ENCODE measurements at regions not wholly inside any gene's neighbourhood (a gene's known extent, or its start where the extent isn't known, plus 50 kb on each side); places are given as distances from the start of the nearest gene placed in this dataset.

DNA sequence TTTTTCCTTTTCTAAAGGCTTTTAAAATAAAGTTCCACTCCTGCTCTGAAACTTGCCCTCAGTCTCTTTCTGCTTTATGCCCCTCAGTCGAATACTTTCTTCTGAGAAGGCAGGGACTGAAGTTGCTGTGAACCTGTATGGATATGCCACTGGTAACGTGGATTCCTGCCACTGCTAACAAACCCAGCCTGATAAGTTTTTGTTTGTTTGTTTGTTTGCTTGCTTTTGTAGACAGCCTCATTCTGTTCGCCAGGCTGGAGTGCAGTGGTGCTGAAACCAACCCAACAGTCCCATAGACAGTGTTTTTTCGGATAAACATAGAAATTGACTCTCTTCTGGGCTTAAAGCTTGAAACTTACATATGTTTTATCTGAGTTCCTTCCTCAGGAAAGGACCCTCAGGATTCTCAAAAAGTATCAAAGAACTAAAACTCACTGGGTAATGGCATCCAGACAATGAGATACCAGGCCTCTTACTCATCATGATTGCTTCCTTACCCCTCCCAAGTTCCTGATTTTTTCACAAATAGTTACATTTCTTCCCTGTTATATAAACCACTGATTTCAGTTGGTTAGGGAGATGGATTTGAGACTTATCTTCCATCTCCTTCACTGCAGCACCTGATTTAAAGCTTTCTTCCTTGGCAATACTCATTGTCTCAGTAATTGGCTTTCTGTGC lies 273.6 kb downstream of the SDHAF3 start:
- ChIA-PET CTCF (no interaction called here), POLR2A (no interaction called here)
- H3K27ac Mint-ChIP-seq = peak overlapping the region; percentile 59
- H3K9me3 Mint-ChIP-seq = peaks cover 4% of the 10 kb centered on the region; the same call in 1 of the 2 replicates
- TF ChIP-seq CREM (CRISPR knock-in tag; IDR thresholded peaks at IDR 0.05) (no peak), MXD4 (CRISPR knock-in tag; IDR thresholded peaks at IDR 0.05; ENCODE audit: borderline replicate concordance) (no peak), ZNF396 (CRISPR knock-in tag; IDR thresholded peaks at IDR 0.05; ENCODE audit: borderline replicate concordance) (no peak), ETV6 (CRISPR knock-in tag; IDR thresholded peaks at IDR 0.05) (no peak), JAZF1 (CRISPR knock-in tag; IDR thresholded peaks at IDR 0.05) (no peak), FOXJ3 (CRISPR knock-in tag; IDR thresholded peaks at IDR 0.05; ENCODE audit: borderline replicate concordance) (no peak)
- TF ChIP-seq, protein P1, sequence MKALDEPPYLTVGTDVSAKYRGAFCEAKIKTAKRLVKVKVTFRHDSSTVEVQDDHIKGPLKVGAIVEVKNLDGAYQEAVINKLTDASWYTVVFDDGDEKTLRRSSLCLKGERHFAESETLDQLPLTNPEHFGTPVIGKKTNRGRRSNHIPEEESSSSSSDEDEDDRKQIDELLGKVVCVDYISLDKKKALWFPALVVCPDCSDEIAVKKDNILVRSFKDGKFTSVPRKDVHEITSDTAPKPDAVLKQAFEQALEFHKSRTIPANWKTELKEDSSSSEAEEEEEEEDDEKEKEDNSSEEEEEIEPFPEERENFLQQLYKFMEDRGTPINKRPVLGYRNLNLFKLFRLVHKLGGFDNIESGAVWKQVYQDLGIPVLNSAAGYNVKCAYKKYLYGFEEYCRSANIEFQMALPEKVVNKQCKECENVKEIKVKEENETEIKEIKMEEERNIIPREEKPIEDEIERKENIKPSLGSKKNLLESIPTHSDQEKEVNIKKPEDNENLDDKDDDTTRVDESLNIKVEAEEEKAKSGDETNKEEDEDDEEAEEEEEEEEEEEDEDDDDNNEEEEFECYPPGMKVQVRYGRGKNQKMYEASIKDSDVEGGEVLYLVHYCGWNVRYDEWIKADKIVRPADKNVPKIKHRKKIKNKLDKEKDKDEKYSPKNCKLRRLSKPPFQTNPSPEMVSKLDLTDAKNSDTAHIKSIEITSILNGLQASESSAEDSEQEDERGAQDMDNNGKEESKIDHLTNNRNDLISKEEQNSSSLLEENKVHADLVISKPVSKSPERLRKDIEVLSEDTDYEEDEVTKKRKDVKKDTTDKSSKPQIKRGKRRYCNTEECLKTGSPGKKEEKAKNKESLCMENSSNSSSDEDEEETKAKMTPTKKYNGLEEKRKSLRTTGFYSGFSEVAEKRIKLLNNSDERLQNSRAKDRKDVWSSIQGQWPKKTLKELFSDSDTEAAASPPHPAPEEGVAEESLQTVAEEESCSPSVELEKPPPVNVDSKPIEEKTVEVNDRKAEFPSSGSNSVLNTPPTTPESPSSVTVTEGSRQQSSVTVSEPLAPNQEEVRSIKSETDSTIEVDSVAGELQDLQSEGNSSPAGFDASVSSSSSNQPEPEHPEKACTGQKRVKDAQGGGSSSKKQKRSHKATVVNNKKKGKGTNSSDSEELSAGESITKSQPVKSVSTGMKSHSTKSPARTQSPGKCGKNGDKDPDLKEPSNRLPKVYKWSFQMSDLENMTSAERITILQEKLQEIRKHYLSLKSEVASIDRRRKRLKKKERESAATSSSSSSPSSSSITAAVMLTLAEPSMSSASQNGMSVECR (CRISPR knock-in tag; IDR thresholded peaks at IDR 0.05; ENCODE audit: borderline replicate concordance) = no peak
- TF ChIP-seq, protein P2, sequence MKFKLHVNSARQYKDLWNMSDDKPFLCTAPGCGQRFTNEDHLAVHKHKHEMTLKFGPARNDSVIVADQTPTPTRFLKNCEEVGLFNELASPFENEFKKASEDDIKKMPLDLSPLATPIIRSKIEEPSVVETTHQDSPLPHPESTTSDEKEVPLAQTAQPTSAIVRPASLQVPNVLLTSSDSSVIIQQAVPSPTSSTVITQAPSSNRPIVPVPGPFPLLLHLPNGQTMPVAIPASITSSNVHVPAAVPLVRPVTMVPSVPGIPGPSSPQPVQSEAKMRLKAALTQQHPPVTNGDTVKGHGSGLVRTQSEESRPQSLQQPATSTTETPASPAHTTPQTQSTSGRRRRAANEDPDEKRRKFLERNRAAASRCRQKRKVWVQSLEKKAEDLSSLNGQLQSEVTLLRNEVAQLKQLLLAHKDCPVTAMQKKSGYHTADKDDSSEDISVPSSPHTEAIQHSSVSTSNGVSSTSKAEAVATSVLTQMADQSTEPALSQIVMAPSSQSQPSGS (CRISPR knock-in tag; IDR thresholded peaks at IDR 0.05; ENCODE audit: borderline replicate concordance, low read depth) = no peak
- TF ChIP-seq, protein P3, sequence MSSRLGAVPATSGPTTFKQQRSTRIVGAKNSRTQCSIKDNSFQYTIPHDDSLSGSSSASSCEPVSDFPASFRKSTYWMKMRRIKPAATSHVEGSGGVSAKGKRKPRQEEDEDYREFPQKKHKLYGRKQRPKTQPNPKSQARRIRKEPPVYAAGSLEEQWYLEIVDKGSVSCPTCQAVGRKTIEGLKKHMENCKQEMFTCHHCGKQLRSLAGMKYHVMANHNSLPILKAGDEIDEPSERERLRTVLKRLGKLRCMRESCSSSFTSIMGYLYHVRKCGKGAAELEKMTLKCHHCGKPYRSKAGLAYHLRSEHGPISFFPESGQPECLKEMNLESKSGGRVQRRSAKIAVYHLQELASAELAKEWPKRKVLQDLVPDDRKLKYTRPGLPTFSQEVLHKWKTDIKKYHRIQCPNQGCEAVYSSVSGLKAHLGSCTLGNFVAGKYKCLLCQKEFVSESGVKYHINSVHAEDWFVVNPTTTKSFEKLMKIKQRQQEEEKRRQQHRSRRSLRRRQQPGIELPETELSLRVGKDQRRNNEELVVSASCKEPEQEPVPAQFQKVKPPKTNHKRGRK (CRISPR knock-in tag; IDR thresholded peaks at IDR 0.05; ENCODE audit: borderline replicate concordance) = no peak
- ATAC-seq (no peak), DNase-seq (ENCODE audit: low spot score) (no peak)
- H3K36me3 Mint-ChIP-seq = no peaks in the 10 kb centered on the region
- H3K27me3 Mint-ChIP-seq (ENCODE audit: low read depth) = no peaks in the 10 kb centered on the region; the same call in 1 of the 2 replicates
- H3K4me1 Mint-ChIP-seq = peaks cover 15% of the 10 kb centered on the region
- no peak overlapping the region for H3K4me3 Mint-ChIP-seq

DNA sequence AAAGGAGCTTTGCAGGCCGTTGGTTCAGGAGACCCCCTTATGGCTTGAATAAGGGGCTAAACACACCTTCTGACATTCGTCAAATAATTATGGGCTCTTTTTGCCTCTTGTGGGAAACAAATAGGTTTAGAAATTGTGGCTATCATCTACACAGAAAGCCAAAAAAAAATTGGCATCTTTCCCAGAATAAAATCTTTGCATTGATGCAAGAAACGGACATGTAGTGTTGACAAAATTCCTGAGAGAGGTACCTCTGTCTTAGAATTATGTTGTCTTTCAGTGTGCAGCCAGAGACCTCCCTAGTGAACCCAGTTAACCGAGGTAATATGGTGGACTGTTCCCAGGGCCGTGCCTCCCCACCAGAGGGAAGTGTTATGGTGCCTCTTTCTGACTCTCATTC lies 283.9 kb downstream of the SDHAF3 start:
- DNase-seq (ENCODE audit: low spot score) (no peak), ATAC-seq (no peak)
- Mint-ChIP-seq H3K4me1 (peaks cover 9% of the 10 kb centered on the region), H3K36me3 (no peaks in the 10 kb centered on the region), H3K4me3 (no peak overlapping the region), H3K9me3 (no peaks in the 10 kb centered on the region), H3K27me3 (ENCODE audit: low read depth) (no peaks in the 10 kb centered on the region), H3K27ac (no peak overlapping the region)
- TF ChIP-seq, protein P4, sequence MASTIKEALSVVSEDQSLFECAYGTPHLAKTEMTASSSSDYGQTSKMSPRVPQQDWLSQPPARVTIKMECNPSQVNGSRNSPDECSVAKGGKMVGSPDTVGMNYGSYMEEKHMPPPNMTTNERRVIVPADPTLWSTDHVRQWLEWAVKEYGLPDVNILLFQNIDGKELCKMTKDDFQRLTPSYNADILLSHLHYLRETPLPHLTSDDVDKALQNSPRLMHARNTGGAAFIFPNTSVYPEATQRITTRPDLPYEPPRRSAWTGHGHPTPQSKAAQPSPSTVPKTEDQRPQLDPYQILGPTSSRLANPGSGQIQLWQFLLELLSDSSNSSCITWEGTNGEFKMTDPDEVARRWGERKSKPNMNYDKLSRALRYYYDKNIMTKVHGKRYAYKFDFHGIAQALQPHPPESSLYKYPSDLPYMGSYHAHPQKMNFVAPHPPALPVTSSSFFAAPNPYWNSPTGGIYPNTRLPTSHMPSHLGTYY (CRISPR knock-in tag; IDR thresholded peaks at IDR 0.05) = no peak
- no peak for TF ChIP-seq TP53 (CRISPR knock-in tag; IDR thresholded peaks at IDR 0.05)
- no peak for TF ChIP-seq NFYB (CRISPR knock-in tag; conservative IDR thresholded peaks at IDR 0.05; ENCODE audit: low read depth)
- no peak for TF ChIP-seq JAZF1 (CRISPR knock-in tag; IDR thresholded peaks at IDR 0.05)
- no peak for TF ChIP-seq ZNF219 (CRISPR knock-in tag; IDR thresholded peaks at IDR 0.05; ENCODE audit: borderline replicate concordance)
- ChIA-PET CTCF (no interaction called here), POLR2A (no interaction called here)

Data from WTC11 (cell line).